Muscle layer of duodenum (tissue), 2 donors: ENCODE measurements at regions not wholly inside any gene's neighbourhood (a gene's known extent, or its start where the extent isn't known, plus 50 kb on each side); places are given as distances from the start of the nearest gene placed in this dataset.

Source experiments
- H3K27ac ChIP-seq: one replicate; pipeline ENCODE4 v1.7.0; 2013; ENCODE audit warnings: mild to moderate bottlenecking, low read length
- H3K27me3 ChIP-seq: one replicate; pipeline ENCODE4 v1.7.0; 2013; ENCODE audit warnings: low read depth, mild to moderate bottlenecking, control low read depth, low read length
- H3K36me3 ChIP-seq, 2 donors: one replicate each; pipeline ENCODE4 v1.7.0; 2013; ENCODE audit warnings: low read length in 2 of 2, control low read depth in 1 of 2, mild to moderate bottlenecking in 1 of 2; ENCODE audit not compliant: insufficient read depth in 2 of 2, control insufficient read depth in 1 of 2
- H3K4me1 ChIP-seq, 2 donors: one replicate each; pipeline ENCODE4 v1.7.0; 2013; ENCODE audit warnings: low read length in 2 of 2, mild to moderate bottlenecking in 2 of 2, control low read depth in 1 of 2, moderate library complexity in 1 of 2; ENCODE audit not compliant: insufficient read depth in 2 of 2, control insufficient read depth in 1 of 2
- H3K4me3 ChIP-seq, 2 donors: one replicate each; pipeline ENCODE4 v1.7.0; 2013; ENCODE audit warnings: low read length in 2 of 2, low read depth in 1 of 2, mild to moderate bottlenecking in 1 of 2
- H3K9me3 ChIP-seq, 2 donors: one replicate each; pipeline ENCODE4 v1.7.0; 2013; ENCODE audit warnings: low read length in 2 of 2, control low read depth in 1 of 2, mild to moderate bottlenecking in 1 of 2; ENCODE audit not compliant: control insufficient read depth in 1 of 2
- donor health status: healthy.

GRCh38 chr6:6926856-6927255 lies 180.9 kb upstream of the RREB1 start:
- Histone ChIP-seq H3K9me3 (no peaks in the 10 kb centered on the region), H3K4me1 (peaks cover 0 to 4% of the 10 kb centered on the region in 2 donors), H3K4me3 (no peak overlapping the region), H3K36me3 (no peaks in the 10 kb centered on the region), H3K27me3 (no peaks in the 10 kb centered on the region), H3K27ac (no peak overlapping the region)

GRCh38 chr6:6927521-6928361 lies 180.0 kb upstream of the RREB1 start:
- H3K27me3 ChIP-seq, result no peaks in the 10 kb centered on the region
- no peaks in the 10 kb centered on the region for H3K36me3 ChIP-seq
- H3K9me3 ChIP-seq, result no peaks in the 10 kb centered on the region
- no peak overlapping the region for H3K4me3 ChIP-seq
- peaks cover 0 to 4% of the 10 kb centered on the region in 2 donors for H3K4me1 ChIP-seq
- H3K27ac ChIP-seq, result no peak overlapping the region

- Histone ChIP-seq H3K36me3 (no peaks in the 10 kb centered on the region), H3K27ac (no peak overlapping the region), H3K27me3 (no peaks in the 10 kb centered on the region), H3K4me1 (peaks cover 0 to 4% of the 10 kb centered on the region in 2 donors), H3K9me3 (no peaks in the 10 kb centered on the region), H3K4me3 (no peak overlapping the region)
These were observed 177.4 kb upstream of the RREB1 start for GRCh38 chr6:6930223-6930880.

GRCh38 chr6:6931071-6932025 lies 176.4 kb upstream of the RREB1 start:
- Histone ChIP-seq H3K4me3 (no peak overlapping the region), H3K36me3 (no peaks in the 10 kb centered on the region), H3K27me3 (no peaks in the 10 kb centered on the region), H3K27ac (no peak overlapping the region), H3K9me3 (no peaks in the 10 kb centered on the region), H3K4me1 (peaks cover 0 to 4% of the 10 kb centered on the region in 2 donors)

- H3K4me1 ChIP-seq, result peaks cover 0 to 4% of the 10 kb centered on the region in 2 donors
- H3K4me3 ChIP-seq, result no peak overlapping the region
- H3K27ac ChIP-seq, result no peak overlapping the region
- no peaks in the 10 kb centered on the region for H3K9me3 ChIP-seq
- no peaks in the 10 kb centered on the region for H3K36me3 ChIP-seq
- H3K27me3 ChIP-seq, result no peaks in the 10 kb centered on the region
These were observed 175.4 kb upstream of the RREB1 start for GRCh38 chr6:6932341-6932740.

GRCh38 chr6:6932968-6933367 lies 174.8 kb upstream of the RREB1 start:
- H3K27ac ChIP-seq, result no peak overlapping the region
- H3K4me1 ChIP-seq, result peaks cover 0 to under 1% of the 10 kb centered on the region in 2 donors
- no peaks in the 10 kb centered on the region for H3K36me3 ChIP-seq
- H3K27me3 ChIP-seq, result no peaks in the 10 kb centered on the region
- no peak overlapping the region for H3K4me3 ChIP-seq
- H3K9me3 ChIP-seq, result no peaks in the 10 kb centered on the region

GRCh38 chr6:6940031-6941025 lies 167.4 kb upstream of the RREB1 start:
- no peak overlapping the region for H3K27ac ChIP-seq
- H3K4me3 ChIP-seq, result no peak overlapping the region
- no peaks in the 10 kb centered on the region for H3K4me1 ChIP-seq
- no peaks in the 10 kb centered on the region for H3K36me3 ChIP-seq
- no peaks in the 10 kb centered on the region for H3K27me3 ChIP-seq
- H3K9me3 ChIP-seq, result no peaks in the 10 kb centered on the region

GRCh38 chr6:6941201-6941600 lies 166.6 kb upstream of the RREB1 start:
- Histone ChIP-seq H3K9me3 (no peaks in the 10 kb centered on the region), H3K4me1 (no peaks in the 10 kb centered on the region), H3K27me3 (no peaks in the 10 kb centered on the region), H3K4me3 (no peak overlapping the region), H3K27ac (no peak overlapping the region), H3K36me3 (no peaks in the 10 kb centered on the region)

- Histone ChIP-seq H3K4me1 (no peaks in the 10 kb centered on the region), H3K4me3 (no peak overlapping the region), H3K36me3 (no peaks in the 10 kb centered on the region), H3K27ac (no peak overlapping the region), H3K9me3 (no peaks in the 10 kb centered on the region), H3K27me3 (no peaks in the 10 kb centered on the region)
These were observed 165.7 kb upstream of the RREB1 start for GRCh38 chr6:6942091-6942490.

GRCh38 chr6:6942831-6943230 lies 164.9 kb upstream of the RREB1 start:
- H3K4me1 ChIP-seq, result no peaks in the 10 kb centered on the region
- no peaks in the 10 kb centered on the region for H3K36me3 ChIP-seq
- no peak overlapping the region for H3K4me3 ChIP-seq
- H3K27ac ChIP-seq, result no peak overlapping the region
- H3K27me3 ChIP-seq, result no peaks in the 10 kb centered on the region
- H3K9me3 ChIP-seq, result no peaks in the 10 kb centered on the region
